GM19238 (cell line): ENCODE measurements at regions not wholly inside any gene's neighbourhood (a gene's known extent, or its start where the extent isn't known, plus 50 kb on each side); places are given as distances from the start of the nearest gene placed in this dataset.

Source experiments
- DNase-seq: peaks from one replicate; pipeline ENCODE4 v3.0.0; 2011; ENCODE audit warnings: low spot score; ENCODE audit not compliant: insufficient read length

- DNase-seq = no peak
These were observed 376.3 kb downstream of the MTX2 start for GRCh38 chr2:176645494-176645893.

- no peak for DNase-seq
These were observed 376.9 kb downstream of the MTX2 start for GRCh38 chr2:176646033-176646615.

GRCh38 chr2:176647325-176648165, 378.3 kb downstream of the MTX2 start:
- DNase-seq = no peak

GRCh38 chr2:176648700-176649297, 379.6 kb downstream of the MTX2 start:
- no peak for DNase-seq

- DNase-seq = no peak
These were observed 381.0 kb downstream of the MTX2 start for GRCh38 chr2:176650104-176650837.

GRCh38 chr2:176650838-176651555, 381.8 kb downstream of the MTX2 start:
- no peak for DNase-seq

GRCh38 chr2:176652300-176653182, 383.3 kb downstream of the MTX2 start:
- DNase-seq = peak; percentile 19

GRCh38 chr2:176653479-176654443, 384.5 kb downstream of the MTX2 start:
- DNase-seq = no peak

GRCh38 chr2:176656038-176656775, 387.0 kb downstream of the MTX2 start:
- no peak for DNase-seq

- no peak for DNase-seq
These were observed 387.5 kb downstream of the MTX2 start for GRCh38 chr2:176656776-176657140.

GRCh38 chr2:176657393-176657792, 388.2 kb downstream of the MTX2 start:
- DNase-seq = no peak

- no peak for DNase-seq
These were observed 389.5 kb downstream of the MTX2 start for GRCh38 chr2:176658708-176659107.

GRCh38 chr2:176662753-176663152, 393.5 kb downstream of the MTX2 start:
- DNase-seq = no peak

- no peak for DNase-seq
These were observed 395.2 kb downstream of the MTX2 start for GRCh38 chr2:176664478-176664877.

GRCh38 chr2:176665086-176665485, 395.8 kb downstream of the MTX2 start:
- DNase-seq = no peak

GRCh38 chr2:176668912-176669311, 399.7 kb downstream of the MTX2 start:
- DNase-seq = no peak

GRCh38 chr2:176669398-176670174, 400.3 kb downstream of the MTX2 start:
- DNase-seq = no peak
